Upper lobe of left lung (tissue), 4 donors: ENCODE measurements at regions not wholly inside any gene's neighbourhood (a gene's known extent, or its start where the extent isn't known, plus 50 kb on each side); places are given as distances from the start of the nearest gene placed in this dataset.

Experiments used
- POLR2A ChIP-seq, 4 donors: fragments of 450-650 bp; IDR thresholded peaks; one replicate each; pipeline ENCODE4 v1.5.1; 2016 to 2017; ENCODE audit warnings: antibody characterized with exemption in 4 of 4, mild to moderate bottlenecking in 2 of 4
- TF ChIP-seq, protein P1 (sequence below), 6 experiments: fragments of 450-650 bp in 4 of 6; fragments of 200-600 bp in 2 of 6; sonication (generic) in 2 of 6; IDR thresholded peaks; one replicate each; pipeline ENCODE4 v1.5.1; 2016 to 2019; ENCODE audit warnings: antibody characterized with exemption in 6 of 6

GRCh38 chr3:53965291-53965690 lies 73.6 kb upstream of the SELENOK start:
- TF ChIP-seq POLR2A (IDR thresholded peaks at IDR 0.05) = no peak
- TF ChIP-seq, protein P1, sequence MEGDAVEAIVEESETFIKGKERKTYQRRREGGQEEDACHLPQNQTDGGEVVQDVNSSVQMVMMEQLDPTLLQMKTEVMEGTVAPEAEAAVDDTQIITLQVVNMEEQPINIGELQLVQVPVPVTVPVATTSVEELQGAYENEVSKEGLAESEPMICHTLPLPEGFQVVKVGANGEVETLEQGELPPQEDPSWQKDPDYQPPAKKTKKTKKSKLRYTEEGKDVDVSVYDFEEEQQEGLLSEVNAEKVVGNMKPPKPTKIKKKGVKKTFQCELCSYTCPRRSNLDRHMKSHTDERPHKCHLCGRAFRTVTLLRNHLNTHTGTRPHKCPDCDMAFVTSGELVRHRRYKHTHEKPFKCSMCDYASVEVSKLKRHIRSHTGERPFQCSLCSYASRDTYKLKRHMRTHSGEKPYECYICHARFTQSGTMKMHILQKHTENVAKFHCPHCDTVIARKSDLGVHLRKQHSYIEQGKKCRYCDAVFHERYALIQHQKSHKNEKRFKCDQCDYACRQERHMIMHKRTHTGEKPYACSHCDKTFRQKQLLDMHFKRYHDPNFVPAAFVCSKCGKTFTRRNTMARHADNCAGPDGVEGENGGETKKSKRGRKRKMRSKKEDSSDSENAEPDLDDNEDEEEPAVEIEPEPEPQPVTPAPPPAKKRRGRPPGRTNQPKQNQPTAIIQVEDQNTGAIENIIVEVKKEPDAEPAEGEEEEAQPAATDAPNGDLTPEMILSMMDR (IDR thresholded peaks at IDR 0.05) = no peak
